Mesendoderm (in vitro differentiated cells): ENCODE measurements at regions not wholly inside any gene's neighbourhood (a gene's known extent, or its start where the extent isn't known, plus 50 kb on each side); places are given as distances from the start of the nearest gene placed in this dataset.
A peak's percentile ranks its signal among the peaks of the same experiment; 100 is the strongest.
"Not testable (repeated sequence)": the region's sequence is repeated elsewhere in the genome, so short reads cannot be mapped to it uniquely, and the experiment has no call there.

ENCODE experiments used
- DNase-seq: peaks from one replicate; pipeline ENCODE4 v3.0.0; 2013
- H2AK5ac ChIP-seq: 2 replicates; pipeline ENCODE4 v1.6.1; 2013; ENCODE audit warnings: low read length, inconsistent platforms
- H2BK120ac ChIP-seq: 2 replicates; pipeline ENCODE4 v1.6.1; 2013; ENCODE audit warnings: low read depth, mild to moderate bottlenecking, low read length, moderate library complexity, mixed read lengths
- H2BK15ac ChIP-seq: replicated peaks from 2 replicates; pipeline ENCODE4 v1.6.1; 2013; ENCODE audit warnings: low read depth, mild to moderate bottlenecking, moderate library complexity
- H2BK5ac ChIP-seq: 2 replicates; pipeline ENCODE4 v1.6.1; 2013; ENCODE audit warnings: low read length, inconsistent platforms
- H3K18ac ChIP-seq: 2 replicates; pipeline ENCODE4 v1.6.1; 2013; ENCODE audit warnings: mild to moderate bottlenecking, low read length, mixed read lengths
- H3K23ac ChIP-seq: one replicate; pipeline ENCODE4 v1.6.1; 2013; ENCODE audit warnings: low read length
- H3K27ac ChIP-seq: 2 replicates; pipeline ENCODE4 v1.5.1; 2013; ENCODE audit warnings: low read depth, mild to moderate bottlenecking, inconsistent platforms, low read length, moderate library complexity
- H3K27me3 ChIP-seq: 2 replicates; pipeline ENCODE4 v1.6.1; 2013; ENCODE audit warnings: low read length, control low read depth, mild to moderate bottlenecking, inconsistent platforms; ENCODE audit not compliant: insufficient read depth, poor library complexity
- H3K36me3 ChIP-seq: 2 replicates; pipeline ENCODE4 v1.6.1; 2013; ENCODE audit warnings: low read length, inconsistent platforms; ENCODE audit not compliant: control insufficient read depth, insufficient read depth
- H3K4ac ChIP-seq: one replicate; pipeline ENCODE4 v1.6.1; 2013; ENCODE audit warnings: low read depth, mild to moderate bottlenecking, low read length, moderate library complexity
- H3K4me1 ChIP-seq: 2 replicates; pipeline ENCODE4 v1.6.1; 2013; ENCODE audit warnings: low read depth, low read length, inconsistent platforms; ENCODE audit not compliant: control insufficient read depth
- H3K4me2 ChIP-seq: 2 replicates; pipeline ENCODE4 v1.6.1; 2013; ENCODE audit warnings: low read length
- H3K4me3 ChIP-seq: 2 replicates; pipeline ENCODE4 v1.5.1; 2013; ENCODE audit warnings: mild to moderate bottlenecking, low read length
- H3K56ac ChIP-seq: one replicate; pipeline ENCODE4 v1.6.1; 2013; ENCODE audit warnings: low read length
- H3K79me1 ChIP-seq: 2 replicates; pipeline ENCODE4 v1.6.1; 2013; ENCODE audit warnings: low read length, inconsistent platforms
- H3K79me2 ChIP-seq: 2 replicates; pipeline ENCODE4 v1.6.1; 2013; ENCODE audit warnings: mild to moderate bottlenecking, low read length; ENCODE audit not compliant: control insufficient read depth, insufficient read depth
- H3K9ac ChIP-seq: 2 replicates; pipeline ENCODE4 v1.6.1; 2013; ENCODE audit warnings: low read length, inconsistent platforms
- H4K5ac ChIP-seq: one replicate; pipeline ENCODE4 v1.6.1; 2013; ENCODE audit warnings: low read length
- H4K8ac ChIP-seq: one replicate; pipeline ENCODE4 v1.6.1; 2013; ENCODE audit warnings: low read depth, mild to moderate bottlenecking, control low read depth, low read length, moderate library complexity
- WGBS: extraction: QIAGEN DNeasy Blood & Tissue Kit; methylation state at CpG from one replicate; pipeline ENCODE4 v1.1.7; 2013; ENCODE audit warnings: low lambda C conversion rate, missing lambda C conversion rate; ENCODE audit not compliant: insufficient coverage; ENCODE audit errors: extremely low coverage; 5-methylcytosine and 5-hydroxymethylcytosine counted together

DNA sequence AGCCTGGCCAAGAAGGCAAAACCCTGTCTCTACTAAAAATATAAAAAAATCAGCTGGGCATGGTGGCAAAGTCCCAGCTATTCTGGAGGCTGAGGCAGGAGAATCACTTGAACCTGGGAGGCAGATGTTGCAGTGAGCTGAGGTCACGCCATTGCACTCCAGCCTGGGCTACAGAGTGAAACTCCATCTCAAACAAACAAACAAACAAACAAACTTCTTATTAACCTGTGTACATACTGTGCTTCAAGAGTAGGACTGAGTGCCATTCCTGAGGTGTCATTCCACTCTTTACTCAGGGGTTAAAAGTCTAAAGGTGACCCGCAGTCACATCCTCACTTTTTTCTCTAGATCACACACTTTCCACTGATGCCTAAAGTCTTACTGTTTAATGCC is 169.4 kb upstream of the MKLN1 start:
- not testable (repeated sequence) for H4K8ac ChIP-seq, H3K18ac ChIP-seq, DNase-seq, H2BK120ac ChIP-seq, H3K27ac ChIP-seq, H3K4me2 ChIP-seq, H3K56ac ChIP-seq, H3K36me3 ChIP-seq, H2BK15ac ChIP-seq, H3K79me1 ChIP-seq, H3K9ac ChIP-seq, H2BK5ac ChIP-seq, H2AK5ac ChIP-seq, H3K4ac ChIP-seq, H4K5ac ChIP-seq, H3K27me3 ChIP-seq, H3K79me2 ChIP-seq, H3K4me3 ChIP-seq, H3K4me1 ChIP-seq, H3K23ac ChIP-seq
- WGBS = no CpG with 5 or more reads among the region's 2 CpGs

DNA sequence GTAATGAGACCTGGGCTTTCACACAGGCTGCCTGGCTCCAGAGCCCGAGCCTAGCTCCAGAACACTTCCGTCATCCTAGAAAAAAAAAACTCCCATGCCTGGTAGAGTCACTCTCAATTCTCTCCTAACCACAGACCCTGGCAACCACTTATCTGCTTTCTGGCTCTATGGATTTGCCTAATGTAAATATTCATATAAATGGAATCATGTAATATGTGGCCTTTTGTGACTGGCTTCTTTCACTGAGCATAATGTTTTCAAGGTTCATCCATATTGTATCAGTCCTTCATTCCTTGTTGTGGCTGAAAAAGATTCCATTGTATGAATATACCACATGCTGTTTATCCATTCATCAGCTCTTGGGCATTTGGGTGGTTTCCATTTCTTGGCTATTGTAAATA is 167.7 kb upstream of the MKLN1 start:
- H3K4me2 ChIP-seq = no peak overlapping the region
- H3K4me1 ChIP-seq = no peaks in the 10 kb centered on the region
- no peak overlapping the region for H3K4me3 ChIP-seq
- H2AK5ac ChIP-seq = no peak overlapping the region
- H3K56ac ChIP-seq = no peak overlapping the region
- H3K23ac ChIP-seq = no peak overlapping the region
- H3K9ac ChIP-seq = no peak overlapping the region
- H3K27me3 ChIP-seq = no peaks in the 10 kb centered on the region
- no peak for DNase-seq
- H3K18ac ChIP-seq = no peak overlapping the region
- no peak overlapping the region for H2BK15ac ChIP-seq
- no peaks in the 10 kb centered on the region for H3K79me2 ChIP-seq
- H2BK120ac ChIP-seq = no peak overlapping the region
- H4K5ac ChIP-seq = no peak overlapping the region
- no peak overlapping the region for H4K8ac ChIP-seq
- no CpG with 5 or more reads among the region's 2 CpGs for WGBS
- no peak overlapping the region for H3K27ac ChIP-seq
- no peaks in the 10 kb centered on the region for H3K36me3 ChIP-seq
- H3K79me1 ChIP-seq = no peaks in the 10 kb centered on the region
- no peak overlapping the region for H3K4ac ChIP-seq
- H2BK5ac ChIP-seq = no peak overlapping the region

DNA sequence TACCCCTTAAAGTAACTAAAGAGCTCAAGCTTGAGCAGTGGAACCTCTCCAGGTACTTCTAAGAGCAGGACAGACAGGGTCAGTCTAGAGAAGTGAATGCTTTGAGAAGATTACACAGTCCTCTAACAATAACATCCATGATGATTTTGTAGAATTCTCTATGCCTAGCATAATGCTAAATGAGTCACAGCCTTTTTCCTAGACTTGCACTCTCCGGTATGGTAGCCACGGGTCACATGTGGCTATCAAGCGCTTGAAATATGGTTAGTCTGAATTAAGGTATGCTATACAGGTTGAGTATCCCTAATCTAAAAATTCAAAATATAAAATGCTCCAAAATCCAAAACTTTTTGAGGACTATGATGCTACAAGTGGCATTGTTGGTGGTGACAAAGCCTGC is 166.6 kb upstream of the MKLN1 start:
- Histone ChIP-seq H3K4me2 (no peak overlapping the region), H3K18ac (no peak overlapping the region), H3K4me3 (no peak overlapping the region)

DNA sequence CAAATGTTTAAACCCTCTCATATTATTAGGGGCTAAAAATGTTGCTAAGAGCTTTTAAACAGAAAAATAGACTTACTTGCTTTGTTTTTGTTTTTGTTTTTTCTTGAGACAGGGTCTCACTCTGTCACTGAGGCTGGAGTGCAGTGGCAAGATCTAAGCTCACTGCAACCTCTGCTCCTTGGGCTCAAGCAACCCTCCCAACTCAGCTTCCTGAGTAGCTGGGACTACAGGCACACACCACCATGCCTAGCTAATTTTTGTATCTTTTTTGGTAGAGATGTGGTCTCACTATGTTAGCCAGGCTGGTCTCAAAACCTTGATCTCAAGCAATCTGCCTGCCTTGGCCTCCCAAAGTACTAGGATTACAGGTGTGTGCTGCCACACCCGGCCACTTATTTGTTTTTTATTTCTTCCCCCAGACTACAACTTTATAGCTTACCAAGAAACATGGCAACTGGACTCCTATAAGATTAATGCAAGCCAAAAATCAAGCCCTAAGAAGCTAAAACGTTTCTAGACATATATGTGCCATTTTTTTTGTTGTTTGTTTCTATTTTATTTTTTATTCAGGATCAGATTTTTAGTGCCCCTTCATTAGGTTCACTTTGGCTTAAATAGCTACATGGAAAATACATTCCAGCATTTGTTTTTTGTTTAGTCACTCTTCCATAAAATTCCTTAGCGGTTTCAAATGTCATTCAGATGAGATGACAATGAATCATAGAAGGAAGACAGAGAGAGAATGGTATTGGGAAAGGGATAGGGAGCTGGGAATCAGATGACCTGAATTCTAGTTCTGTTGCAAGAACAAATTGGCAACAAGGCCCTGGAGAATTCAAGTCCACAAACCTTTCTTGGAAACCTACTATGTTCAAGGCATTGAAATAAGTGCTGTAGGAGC is 163.4 kb upstream of the MKLN1 start:
- Histone ChIP-seq H3K4me1 (no peaks in the 10 kb centered on the region), H2AK5ac (no peak overlapping the region), H3K36me3 (no peaks in the 10 kb centered on the region), H3K4ac (no peak overlapping the region), H3K9ac (no peak overlapping the region), H3K56ac (no peak overlapping the region), H3K79me2 (no peaks in the 10 kb centered on the region), H3K4me3 (no peak overlapping the region), H2BK15ac (no peak overlapping the region), H3K4me2 (no peak overlapping the region), H2BK120ac (no peak overlapping the region), H3K23ac (no peak overlapping the region), H3K27ac (no peak overlapping the region), H3K79me1 (no peaks in the 10 kb centered on the region), H4K8ac (no peak overlapping the region), H2BK5ac (no peak overlapping the region), H4K5ac (no peak overlapping the region), H3K27me3 (no peaks in the 10 kb centered on the region), H3K18ac (no peak overlapping the region)
- WGBS = no CpG with 5 or more reads among the region's 3 CpGs
- DNase-seq = peak; percentile 56

More for the DNA sequence above, 166.6 kb upstream of the MKLN1 start:
- Histone ChIP-seq H3K27ac (no peak overlapping the region), H2AK5ac (no peak overlapping the region), H2BK120ac (no peak overlapping the region), H2BK15ac (no peak overlapping the region), H2BK5ac (no peak overlapping the region), H3K79me2 (no peaks in the 10 kb centered on the region), H3K27me3 (no peaks in the 10 kb centered on the region), H3K4ac (no peak overlapping the region), H4K5ac (no peak overlapping the region), H3K9ac (no peak overlapping the region), H3K4me1 (no peaks in the 10 kb centered on the region), H3K56ac (no peak overlapping the region), H3K23ac (no peak overlapping the region), H3K79me1 (no peaks in the 10 kb centered on the region), H3K36me3 (no peaks in the 10 kb centered on the region), H4K8ac (no peak overlapping the region)
- no peak for DNase-seq
- WGBS = no CpG with 5 or more reads among the region's 3 CpGs

- H3K23ac ChIP-seq = no peak overlapping the region
- no peaks in the 10 kb centered on the region for H3K27me3 ChIP-seq
- H3K79me1 ChIP-seq = no peaks in the 10 kb centered on the region
- no peaks in the 10 kb centered on the region for H3K4me1 ChIP-seq
- H2BK5ac ChIP-seq = no peak overlapping the region
- no peak overlapping the region for H3K9ac ChIP-seq
- no peak overlapping the region for H3K4me2 ChIP-seq
- H3K18ac ChIP-seq = no peak overlapping the region
- no peak overlapping the region for H3K4me3 ChIP-seq
- no peaks in the 10 kb centered on the region for H3K79me2 ChIP-seq
- H4K5ac ChIP-seq = no peak overlapping the region
- no peak overlapping the region for H3K56ac ChIP-seq
- no peak overlapping the region for H2BK15ac ChIP-seq
- H2AK5ac ChIP-seq = no peak overlapping the region
- WGBS = no CpG with 5 or more reads among the region's 6 CpGs
- no peaks in the 10 kb centered on the region for H3K36me3 ChIP-seq
- no peak overlapping the region for H4K8ac ChIP-seq
- no peak overlapping the region for H3K27ac ChIP-seq
- no peak overlapping the region for H2BK120ac ChIP-seq
- no peak for DNase-seq
- no peak overlapping the region for H3K4ac ChIP-seq
Observed at GRCh38 chr7:131166066-131166465, 161.6 kb upstream of the MKLN1 start.
